Mucosa of rectum (tissue), 2 donors: ENCODE measurements at regions not wholly inside any gene's neighbourhood (a gene's known extent, or its start where the extent isn't known, plus 50 kb on each side); places are given as distances from the start of the nearest gene placed in this dataset.

Source experiments
- H3K27ac ChIP-seq, 2 donors: one replicate each; pipeline ENCODE4 v1.7.0; 2013; ENCODE audit warnings: inconsistent platforms in 2 of 2, low read depth in 2 of 2, low read length in 2 of 2
- H3K27me3 ChIP-seq, 2 donors: one replicate each; pipeline ENCODE4 v1.7.0; 2013; ENCODE audit warnings: low read length in 2 of 2; ENCODE audit not compliant: control insufficient read depth in 2 of 2, insufficient read depth in 2 of 2
- H3K36me3 ChIP-seq, 2 donors: one replicate each; pipeline ENCODE4 v1.7.0; 2013; ENCODE audit warnings: low read length in 2 of 2; ENCODE audit not compliant: control insufficient read depth in 2 of 2, insufficient read depth in 2 of 2
- H3K4me1 ChIP-seq, 2 donors: one replicate each; pipeline ENCODE4 v1.7.0; 2013; ENCODE audit warnings: low read length in 2 of 2, mild to moderate bottlenecking in 1 of 2; ENCODE audit not compliant: control insufficient read depth in 2 of 2, insufficient read depth in 2 of 2
- H3K4me3 ChIP-seq, 2 donors: one replicate each; pipeline ENCODE4 v1.7.0; 2013; ENCODE audit warnings: low read length in 2 of 2
- H3K9ac ChIP-seq, 2 donors: one replicate each; pipeline ENCODE4 v1.7.0; 2013; ENCODE audit warnings: low read length in 2 of 2, low read depth in 1 of 2, mild to moderate bottlenecking in 1 of 2
- H3K9me3 ChIP-seq, 2 donors: one replicate each; pipeline ENCODE4 v1.7.0; 2013; ENCODE audit warnings: low read length in 2 of 2; ENCODE audit not compliant: control insufficient read depth in 2 of 2
- donor health status: healthy.
- donor health status: Normal muscosa, but diverticular disease.

DNA sequence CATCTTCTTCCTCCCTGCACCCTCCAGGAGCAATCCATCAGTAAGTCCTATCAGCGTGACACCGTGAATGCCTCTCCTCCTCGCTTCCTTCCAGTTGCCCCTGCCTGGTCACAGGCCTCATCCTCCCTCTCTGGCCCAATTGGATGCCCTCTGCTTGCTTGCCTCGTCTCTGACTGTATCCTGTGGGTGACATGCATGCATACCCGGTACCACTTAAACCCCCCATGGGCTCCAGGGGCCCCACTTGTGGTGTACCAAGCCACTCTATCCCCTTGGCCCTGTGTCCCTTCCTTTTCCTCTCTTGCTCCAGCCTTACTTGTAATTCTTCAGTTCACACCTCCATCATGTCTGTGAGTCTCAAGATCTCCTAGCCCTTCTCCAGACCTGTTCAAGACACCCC, 106.0 kb upstream of the RTL1 start:
- no peak overlapping the region for H3K4me3 ChIP-seq
- H3K9me3 ChIP-seq = no peaks in the 10 kb centered on the region
- no peaks in the 10 kb centered on the region for H3K4me1 ChIP-seq
- no peak overlapping the region for H3K9ac ChIP-seq
- H3K36me3 ChIP-seq = no peaks in the 10 kb centered on the region
- no peaks in the 10 kb centered on the region for H3K27me3 ChIP-seq
- no peak overlapping the region for H3K27ac ChIP-seq

DNA sequence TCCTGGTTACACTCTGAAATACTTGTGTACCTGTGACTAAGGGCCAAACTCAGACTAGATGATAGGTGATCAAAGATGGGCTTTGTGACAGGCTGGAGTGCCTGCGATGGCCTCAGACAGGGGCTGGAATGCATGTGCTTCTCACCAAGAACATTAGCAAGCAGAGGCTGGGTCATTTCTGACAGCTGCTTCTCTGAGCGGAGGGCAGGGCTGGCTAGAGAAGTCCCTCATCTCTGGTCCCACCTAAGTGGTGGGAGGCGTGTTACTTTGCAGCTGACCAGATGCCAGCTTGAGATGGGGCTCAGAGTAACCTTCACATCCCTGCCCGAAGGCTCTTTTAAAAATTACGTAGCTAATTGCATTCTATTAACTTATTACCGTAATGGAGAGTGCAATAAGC, 106.8 kb upstream of the RTL1 start:
- no peak overlapping the region for H3K4me3 ChIP-seq
- H3K27me3 ChIP-seq = no peaks in the 10 kb centered on the region
- no peaks in the 10 kb centered on the region for H3K4me1 ChIP-seq
- H3K9me3 ChIP-seq = no peaks in the 10 kb centered on the region
- H3K9ac ChIP-seq = no peak overlapping the region
- H3K27ac ChIP-seq = no peak overlapping the region
- H3K36me3 ChIP-seq = no peaks in the 10 kb centered on the region

- H3K4me3 ChIP-seq = no peak overlapping the region
- no peak overlapping the region for H3K9ac ChIP-seq
- no peaks in the 10 kb centered on the region for H3K9me3 ChIP-seq
- no peaks in the 10 kb centered on the region for H3K4me1 ChIP-seq
- H3K27me3 ChIP-seq = no peaks in the 10 kb centered on the region
- H3K36me3 ChIP-seq = no peaks in the 10 kb centered on the region
- H3K27ac ChIP-seq = no peak overlapping the region
These were observed 107.3 kb upstream of the RTL1 start for GRCh38 chr14:101010835-101011234.

DNA sequence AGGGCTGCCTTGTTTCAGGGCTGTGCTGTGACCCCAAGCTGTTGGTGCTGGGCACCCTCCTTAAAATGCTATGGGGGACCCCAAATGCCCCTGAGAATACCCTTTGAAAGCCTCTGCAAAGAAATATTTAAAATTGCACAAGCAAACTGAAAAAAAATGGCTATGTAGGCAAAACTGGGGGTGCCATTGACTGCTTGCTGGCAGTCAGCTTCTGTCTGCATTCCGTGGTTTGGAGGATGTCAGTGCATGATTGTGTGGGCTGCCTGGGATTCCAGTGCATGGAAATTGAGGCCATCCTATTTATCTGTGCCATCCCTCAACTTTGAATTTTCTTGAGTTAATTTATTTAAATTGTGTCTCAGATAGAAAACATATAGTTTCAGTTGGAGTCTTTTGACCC, 113.7 kb upstream of the RTL1 start:
- Histone ChIP-seq H3K36me3 (no peaks in the 10 kb centered on the region), H3K27ac (no peak overlapping the region), H3K4me3 (no peak overlapping the region), H3K4me1 (no peaks in the 10 kb centered on the region), H3K9me3 (no peaks in the 10 kb centered on the region), H3K27me3 (no peaks in the 10 kb centered on the region), H3K9ac (no peak overlapping the region)

DNA sequence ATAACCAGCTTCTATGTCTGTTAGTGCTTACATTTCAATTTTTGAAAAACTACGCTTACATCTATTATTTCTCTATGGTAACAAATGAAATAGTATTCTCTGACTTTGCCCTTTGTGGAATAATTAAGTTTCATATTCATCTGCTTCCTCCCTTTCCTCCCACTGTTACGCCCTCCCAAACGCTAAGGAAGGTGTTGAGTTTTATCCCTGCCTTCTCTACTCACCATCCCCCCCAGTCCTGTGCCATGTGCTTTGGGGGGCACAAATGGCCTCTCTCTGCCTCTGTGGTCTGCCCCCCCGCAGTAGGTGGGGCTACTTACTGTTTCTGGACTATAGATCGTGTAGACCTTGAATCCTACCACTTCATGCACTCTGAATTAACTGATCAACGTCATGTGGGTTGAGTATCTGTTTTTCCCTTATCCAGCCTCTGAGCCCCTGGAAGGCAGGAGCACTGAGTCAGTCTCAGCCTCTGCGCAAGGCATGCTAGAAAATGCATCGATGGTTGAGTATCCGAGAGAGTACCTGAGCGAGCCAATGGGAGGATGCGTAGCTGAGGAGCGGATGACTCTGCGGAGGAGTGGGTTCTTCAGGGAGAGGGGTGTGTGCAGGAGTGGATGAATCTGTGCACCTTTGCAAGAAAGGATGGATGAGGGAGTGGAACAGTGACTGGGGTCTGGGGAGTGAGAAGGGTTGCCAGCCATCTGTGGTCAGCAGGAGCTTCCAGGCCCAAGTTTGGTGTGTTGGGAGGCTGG, 114.5 kb upstream of the RTL1 start:
- no peaks in the 10 kb centered on the region for H3K27me3 ChIP-seq
- H3K9ac ChIP-seq = no peak overlapping the region
- no peak overlapping the region for H3K4me3 ChIP-seq
- no peaks in the 10 kb centered on the region for H3K9me3 ChIP-seq
- H3K36me3 ChIP-seq = no peaks in the 10 kb centered on the region
- H3K4me1 ChIP-seq = no peaks in the 10 kb centered on the region
- no peak overlapping the region for H3K27ac ChIP-seq

GRCh38 chr14:101018561-101019290, 115.2 kb upstream of the RTL1 start:
- Histone ChIP-seq H3K9me3 (no peaks in the 10 kb centered on the region), H3K4me3 (no peak overlapping the region), H3K27ac (no peak overlapping the region), H3K4me1 (no peaks in the 10 kb centered on the region), H3K36me3 (no peaks in the 10 kb centered on the region), H3K27me3 (no peaks in the 10 kb centered on the region), H3K9ac (no peak overlapping the region)

DNA sequence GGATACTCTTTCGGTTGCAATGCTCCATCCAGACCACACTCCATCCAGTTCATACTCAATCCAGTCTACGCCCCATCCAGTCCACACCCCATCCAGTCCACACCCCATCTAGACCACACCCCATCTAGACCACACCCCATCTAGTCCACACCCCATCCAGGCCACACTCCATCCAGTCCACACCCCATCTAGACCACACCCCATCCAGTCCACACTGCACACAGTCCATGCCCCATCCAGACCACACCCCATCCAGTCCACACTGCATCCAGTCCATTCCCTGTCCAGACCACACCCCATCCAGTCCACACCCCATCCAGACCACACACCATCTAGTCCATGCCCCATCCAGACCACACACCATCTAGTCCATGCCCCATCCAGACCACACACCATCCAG, 116.0 kb upstream of the RTL1 start:
- no peak overlapping the region for H3K9ac ChIP-seq
- H3K9me3 ChIP-seq = no peaks in the 10 kb centered on the region
- no peak overlapping the region for H3K27ac ChIP-seq
- no peak overlapping the region for H3K4me3 ChIP-seq
- H3K4me1 ChIP-seq = no peaks in the 10 kb centered on the region
- no peaks in the 10 kb centered on the region for H3K27me3 ChIP-seq
- H3K36me3 ChIP-seq = no peaks in the 10 kb centered on the region

- H3K27me3 ChIP-seq = no peaks in the 10 kb centered on the region
These were observed 116.6 kb upstream of the RTL1 start for GRCh38 chr14:101019990-101020710.

DNA sequence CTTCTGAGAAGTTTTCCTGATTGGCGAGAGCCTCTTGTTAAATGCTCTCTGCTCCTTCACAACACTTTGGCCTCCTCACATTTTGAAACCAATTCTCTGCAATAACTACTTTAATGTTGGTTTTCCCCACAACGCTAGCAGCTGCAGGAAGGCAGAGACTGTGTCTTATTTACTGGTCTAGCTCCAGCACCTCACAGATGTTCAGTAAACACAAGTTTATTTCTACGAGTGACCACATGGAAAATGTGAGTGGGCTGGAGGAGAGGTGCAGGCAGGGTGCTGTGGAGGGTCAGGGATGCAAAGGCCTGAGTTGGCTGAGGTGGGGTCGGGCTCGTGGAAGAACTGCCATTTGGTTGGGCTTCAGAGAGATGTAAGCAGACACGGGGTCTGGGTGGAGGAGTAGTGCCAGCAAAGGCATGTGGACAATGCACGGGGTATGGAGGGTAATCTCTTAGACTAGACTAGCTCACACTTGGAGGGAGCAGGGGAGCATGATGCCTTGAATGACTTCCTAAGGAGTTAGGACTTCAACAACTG, 117.4 kb upstream of the RTL1 start:
- Histone ChIP-seq H3K4me1 (no peaks in the 10 kb centered on the region), H3K27me3 (no peaks in the 10 kb centered on the region), H3K36me3 (no peaks in the 10 kb centered on the region), H3K9me3 (no peaks in the 10 kb centered on the region), H3K27ac (no peak overlapping the region), H3K9ac (no peak overlapping the region), H3K4me3 (no peak overlapping the region)

More at GRCh38 chr14:101019990-101020710, 116.6 kb upstream of the RTL1 start:
- H3K4me3 ChIP-seq = no peak overlapping the region
- no peak overlapping the region for H3K9ac ChIP-seq
- H3K4me1 ChIP-seq = no peaks in the 10 kb centered on the region
- no peak overlapping the region for H3K27ac ChIP-seq
- no peaks in the 10 kb centered on the region for H3K9me3 ChIP-seq
- H3K36me3 ChIP-seq = no peaks in the 10 kb centered on the region

DNA sequence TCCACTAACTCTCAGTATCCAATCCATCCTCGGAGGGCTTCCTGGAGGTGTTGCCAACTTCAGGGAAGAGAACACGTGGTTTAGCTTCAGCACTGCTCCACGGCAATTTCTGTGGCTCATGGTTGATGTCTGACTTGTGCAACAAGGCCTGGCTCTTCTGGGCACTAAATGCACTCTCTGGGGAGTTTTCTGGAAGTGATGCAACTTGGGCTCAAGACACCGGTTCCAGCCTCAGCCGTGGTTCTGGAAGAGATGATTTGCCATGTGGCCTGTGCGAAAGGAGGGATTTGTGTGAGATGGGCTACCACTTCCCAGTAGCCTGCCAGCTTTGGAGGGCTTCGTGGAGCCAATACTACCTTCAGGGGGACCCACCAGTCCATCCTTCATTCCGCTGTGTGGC, 118.6 kb upstream of the RTL1 start:
- Histone ChIP-seq H3K27me3 (no peaks in the 10 kb centered on the region), H3K4me1 (no peaks in the 10 kb centered on the region), H3K36me3 (no peaks in the 10 kb centered on the region), H3K9ac (no peak overlapping the region), H3K9me3 (no peaks in the 10 kb centered on the region), H3K4me3 (no peak overlapping the region), H3K27ac (no peak overlapping the region)
